ENCODE measurements at regions not wholly inside any gene's neighbourhood (a gene's known extent, or its start where the extent isn't known, plus 50 kb on each side); places are given as distances from the start of the nearest gene placed in this dataset.
"Not testable (repeated sequence)": the region's sequence is repeated elsewhere in the genome, so short reads cannot be mapped to it uniquely, and the experiment has no call there.

GRCh38 chr19:41495589-41495988, 52.6 kb downstream of the ERICH4 start:
- H3K27ac Mint-ChIP-seq = no peak overlapping the region
- H3K4me1 Mint-ChIP-seq = no peaks in the 10 kb centered on the region
- no peaks in the 10 kb centered on the region for H3K9me3 ChIP-seq (ENCODE audit: control insufficient read depth, low read length, poor library complexity, severe bottlenecking)
- DNase-seq (no peak), ATAC-seq (no peak)
- H3K4me3 Mint-ChIP-seq = no peak overlapping the region
- peaks cover 4% of the 10 kb centered on the region for H3K36me3 Mint-ChIP-seq (ENCODE audit: low read depth)
- H3K27me3 Mint-ChIP-seq = peaks cover 29% of the 10 kb centered on the region

GRCh38 chr19:41499899-41500298, 56.9 kb downstream of the ERICH4 start:
- Mint-ChIP-seq H3K36me3 (ENCODE audit: low read depth) (peaks cover 6% of the 10 kb centered on the region), H3K4me3 (no peak overlapping the region), H3K27ac (no peak overlapping the region), H3K4me1 (peaks cover 3% of the 10 kb centered on the region), H3K27me3 (peaks cover 67% of the 10 kb centered on the region)
- H3K9me3 ChIP-seq (ENCODE audit: control insufficient read depth, low read length, poor library complexity, severe bottlenecking) = no peaks in the 10 kb centered on the region
- ATAC-seq = no peak
- no peak for DNase-seq

DNA sequence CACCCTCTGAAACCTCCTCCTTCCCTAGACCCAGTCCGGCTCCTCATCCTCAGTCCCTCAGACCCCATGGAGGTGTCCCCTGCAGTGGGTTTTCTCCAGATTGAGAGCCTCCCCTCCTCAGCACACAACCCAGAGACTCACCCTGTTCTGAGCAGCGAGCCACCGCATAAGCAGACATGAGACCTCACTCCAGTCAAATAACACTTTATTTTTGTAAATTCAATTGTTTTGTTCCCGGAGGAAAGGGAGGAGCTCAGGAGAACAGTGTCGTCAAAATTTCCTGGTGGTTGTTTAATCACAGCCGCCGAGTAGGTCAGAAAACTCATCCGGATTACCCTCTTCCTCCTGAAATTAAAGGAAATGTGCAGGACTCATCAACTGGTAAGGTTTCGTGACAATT, 57.5 kb downstream of the ERICH4 start:
- Mint-ChIP-seq H3K4me3 (no peak overlapping the region), H3K4me1 (peaks cover 3% of the 10 kb centered on the region), H3K27me3 (peaks cover 72% of the 10 kb centered on the region), H3K27ac (no peak overlapping the region), H3K36me3 (ENCODE audit: low read depth) (peaks cover 6% of the 10 kb centered on the region)
- ATAC-seq (no peak), DNase-seq (no peak)
- H3K9me3 ChIP-seq (ENCODE audit: control insufficient read depth, low read length, poor library complexity, severe bottlenecking) = no peaks in the 10 kb centered on the region

DNA sequence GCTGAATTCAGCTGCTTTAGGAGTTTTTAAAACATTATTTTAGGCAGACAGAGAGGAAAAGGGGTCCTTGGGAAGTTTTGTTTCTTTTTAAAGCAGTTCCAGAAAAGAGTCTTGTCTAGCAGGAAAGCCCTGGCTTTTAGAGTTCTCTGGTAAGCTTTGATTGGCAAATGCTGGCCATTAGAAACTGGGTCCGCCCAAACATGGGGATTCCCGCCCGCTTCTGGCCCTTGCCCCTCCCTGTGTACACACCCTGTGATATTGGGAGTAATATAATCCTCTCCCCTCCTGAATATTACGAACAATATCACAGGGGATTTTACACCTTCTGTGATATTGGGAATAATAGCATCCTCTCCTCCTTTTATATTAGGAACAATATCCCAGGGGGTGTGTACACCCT, 58.9 kb downstream of the ERICH4 start:
- Mint-ChIP-seq H3K27ac (no peak overlapping the region), H3K27me3 (peaks cover 87% of the 10 kb centered on the region), H3K4me1 (peaks cover 3% of the 10 kb centered on the region), H3K36me3 (ENCODE audit: low read depth) (peaks cover 6% of the 10 kb centered on the region), H3K4me3 (no peak overlapping the region)
- ATAC-seq (no peak), DNase-seq (no peak)
- no peaks in the 10 kb centered on the region for H3K9me3 ChIP-seq (ENCODE audit: control insufficient read depth, low read length, poor library complexity, severe bottlenecking)

- H3K27me3 Mint-ChIP-seq = peaks cover 69% of the 10 kb centered on the region
- no peak for DNase-seq
- no peak overlapping the region for H3K4me3 Mint-ChIP-seq
- no peaks in the 10 kb centered on the region for H3K9me3 ChIP-seq (ENCODE audit: control insufficient read depth, low read length, poor library complexity, severe bottlenecking)
- H3K27ac Mint-ChIP-seq = no peak overlapping the region
- H3K36me3 Mint-ChIP-seq (ENCODE audit: low read depth) = peaks cover 2% of the 10 kb centered on the region
- no peak for ATAC-seq
- peaks cover 3% of the 10 kb centered on the region for H3K4me1 Mint-ChIP-seq
Observed at GRCh38 chr19:41505105-41505504, 62.1 kb downstream of the ERICH4 start.

GRCh38 chr19:41510484-41510883, 65.5 kb upstream of the CEACAM21 start:
- no peak overlapping the region for H3K4me3 Mint-ChIP-seq
- DNase-seq (no peak), ATAC-seq (no peak)
- H3K27me3 Mint-ChIP-seq = peaks cover 75% of the 10 kb centered on the region
- H3K36me3 Mint-ChIP-seq (ENCODE audit: low read depth) = no peaks in the 10 kb centered on the region
- H3K9me3 ChIP-seq (ENCODE audit: control insufficient read depth, low read length, poor library complexity, severe bottlenecking) = no peaks in the 10 kb centered on the region
- no peak overlapping the region for H3K27ac Mint-ChIP-seq
- no peaks in the 10 kb centered on the region for H3K4me1 Mint-ChIP-seq

DNA sequence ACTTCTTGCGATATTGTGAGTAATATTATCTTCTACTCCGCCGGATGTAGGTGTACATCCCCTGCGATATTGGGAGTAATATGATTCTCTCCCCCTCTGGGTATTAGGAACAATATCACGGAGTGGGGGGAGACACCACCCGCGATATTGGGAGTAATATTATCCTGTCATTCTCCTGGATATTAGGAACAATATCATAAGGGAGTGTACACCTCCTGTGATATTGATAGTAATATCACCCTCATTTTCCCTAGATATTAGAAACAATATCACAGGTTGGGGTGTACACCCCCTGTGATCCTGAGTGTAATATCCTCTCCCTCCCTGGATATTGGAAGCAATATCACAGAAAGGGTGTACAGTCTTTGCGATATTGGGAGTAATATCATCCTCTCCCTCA, 64.3 kb upstream of the CEACAM21 start:
- ATAC-seq (no peak), DNase-seq (no peak)
- H3K9me3 ChIP-seq (ENCODE audit: control insufficient read depth, low read length, poor library complexity, severe bottlenecking) = no peaks in the 10 kb centered on the region
- H3K36me3 Mint-ChIP-seq (ENCODE audit: low read depth) = no peaks in the 10 kb centered on the region
- no peak overlapping the region for H3K27ac Mint-ChIP-seq
- peaks cover 5% of the 10 kb centered on the region for H3K4me1 Mint-ChIP-seq
- H3K4me3 Mint-ChIP-seq = no peak overlapping the region
- H3K27me3 Mint-ChIP-seq = peaks cover 72% of the 10 kb centered on the region

- no peaks in the 10 kb centered on the region for H3K36me3 Mint-ChIP-seq (ENCODE audit: low read depth)
- H3K4me3 Mint-ChIP-seq = no peak overlapping the region
- H3K27ac Mint-ChIP-seq = no peak overlapping the region
- DNase-seq (no peak), ATAC-seq (no peak)
- no peaks in the 10 kb centered on the region for H3K9me3 ChIP-seq (ENCODE audit: control insufficient read depth, low read length, poor library complexity, severe bottlenecking)
- H3K27me3 Mint-ChIP-seq = peaks cover 84% of the 10 kb centered on the region
- H3K4me1 Mint-ChIP-seq = peaks cover 10% of the 10 kb centered on the region
Observed at GRCh38 chr19:41515015-41515652, 60.8 kb upstream of the CEACAM21 start.

- Mint-ChIP-seq H3K27me3 (peaks cover 70% of the 10 kb centered on the region), H3K4me1 (peaks cover 16% of the 10 kb centered on the region)
- not testable (repeated sequence) for H3K36me3 Mint-ChIP-seq (ENCODE audit: low read depth); H3K27ac Mint-ChIP-seq; H3K4me3 Mint-ChIP-seq; H3K9me3 ChIP-seq (ENCODE audit: control insufficient read depth, low read length, poor library complexity, severe bottlenecking); DNase-seq
- peak; percentile 23 for ATAC-seq
Observed at GRCh38 chr19:41516292-41517171, 59.4 kb upstream of the CEACAM21 start.

DNA sequence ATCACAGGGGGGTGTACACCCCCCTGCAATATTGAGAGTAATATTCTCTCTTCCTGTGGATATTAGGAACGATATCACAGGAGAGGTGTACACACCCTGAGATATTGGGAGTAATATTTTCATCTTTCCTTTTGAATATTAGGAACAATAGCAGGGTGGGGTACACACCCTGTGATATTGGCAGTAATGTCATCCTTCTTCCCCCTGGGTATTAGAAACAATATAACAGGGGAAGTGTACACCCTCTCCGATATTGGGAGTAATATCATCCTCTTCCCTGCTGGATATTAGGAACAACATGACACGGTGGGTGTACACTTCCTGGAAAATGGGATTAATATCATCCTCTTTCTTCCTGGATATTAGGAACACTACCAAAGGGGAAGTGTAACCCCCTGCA, 57.8 kb upstream of the CEACAM21 start:
- no peak for ATAC-seq
- Mint-ChIP-seq H3K27ac (no peak overlapping the region), H3K36me3 (ENCODE audit: low read depth) (no peaks in the 10 kb centered on the region), H3K4me1 (peaks cover 24% of the 10 kb centered on the region), H3K27me3 (peaks cover 54% of the 10 kb centered on the region), H3K4me3 (no peak overlapping the region)
- no peak for DNase-seq
- no peaks in the 10 kb centered on the region for H3K9me3 ChIP-seq (ENCODE audit: control insufficient read depth, low read length, poor library complexity, severe bottlenecking)

- H3K9me3 ChIP-seq (ENCODE audit: control insufficient read depth, low read length, poor library complexity, severe bottlenecking); H3K36me3 Mint-ChIP-seq (ENCODE audit: low read depth); DNase-seq: not testable (repeated sequence)
- peak overlapping the region; percentile 88 for H3K27ac Mint-ChIP-seq
- ATAC-seq = peak; percentile 74
- peaks cover 24% of the 10 kb centered on the region for H3K4me1 Mint-ChIP-seq
- peak overlapping the region; percentile 90 for H3K4me3 Mint-ChIP-seq
- peaks cover 26% of the 10 kb centered on the region for H3K27me3 Mint-ChIP-seq
Observed at GRCh38 chr19:41521138-41521930, 54.6 kb upstream of the CEACAM21 start.

DNA sequence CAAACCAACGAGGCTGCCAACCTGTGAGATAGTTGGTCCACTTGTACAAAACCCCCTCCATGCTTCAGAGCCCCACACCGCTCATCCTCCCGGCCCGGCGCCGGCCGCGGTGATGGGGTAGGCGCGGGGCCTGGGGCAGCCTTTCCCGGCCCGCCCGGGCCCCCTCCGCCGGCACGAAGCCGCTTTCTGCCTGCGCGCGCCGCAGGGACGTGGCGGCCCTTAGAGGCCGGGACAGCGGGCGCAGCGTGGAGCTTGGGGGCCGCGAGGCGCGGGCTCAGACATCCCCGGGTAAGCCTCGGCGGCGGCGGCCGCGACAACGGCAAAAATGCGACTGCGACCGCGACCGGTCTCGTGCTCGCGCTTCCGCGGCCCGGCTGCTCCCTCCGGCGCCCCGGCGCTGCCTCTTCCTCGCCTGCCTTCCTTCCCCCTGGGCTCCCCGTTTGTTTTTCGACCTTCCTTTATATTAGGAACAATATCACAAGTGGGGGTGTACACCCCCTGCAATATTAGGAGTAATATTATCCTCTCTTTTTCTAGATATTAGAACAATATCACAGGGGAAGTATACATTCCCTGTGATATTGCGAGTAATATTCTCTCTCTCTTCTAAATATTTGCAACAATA, 53.9 kb upstream of the CEACAM21 start:
- H3K4me3 Mint-ChIP-seq = peak overlapping the region; percentile 90
- H3K27me3 Mint-ChIP-seq = peaks cover 30% of the 10 kb centered on the region
- peaks cover 2% of the 10 kb centered on the region for H3K36me3 Mint-ChIP-seq (ENCODE audit: low read depth)
- H3K27ac Mint-ChIP-seq = peak overlapping the region; percentile 88
- ATAC-seq (peak; percentile 75), DNase-seq (peak; percentile 32 to 35 (median 32))
- peaks cover 19% of the 10 kb centered on the region for H3K4me1 Mint-ChIP-seq
- no peaks in the 10 kb centered on the region for H3K9me3 ChIP-seq (ENCODE audit: control insufficient read depth, low read length, poor library complexity, severe bottlenecking)

DNA sequence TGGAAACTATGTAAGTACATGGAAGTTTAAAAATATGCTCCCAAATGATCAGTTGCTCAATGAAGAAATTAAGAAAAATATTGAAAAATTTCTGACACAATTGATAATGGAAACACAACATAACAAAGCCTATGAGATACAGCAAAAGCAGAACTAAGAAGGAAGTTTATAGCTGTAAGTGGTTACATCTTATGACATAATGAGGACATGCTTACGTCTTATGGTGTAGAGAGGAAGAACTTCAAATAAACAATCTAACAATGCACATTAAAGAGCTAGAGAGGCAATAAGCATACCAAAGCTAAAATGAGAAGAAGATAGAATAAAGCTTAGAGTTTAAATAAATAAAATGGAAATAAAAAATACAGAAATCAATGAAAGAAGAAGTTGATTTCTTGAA, 50.0 kb upstream of the CEACAM21 start:
- Mint-ChIP-seq H3K36me3 (ENCODE audit: low read depth) (peaks cover 2% of the 10 kb centered on the region), H3K4me3 (no peak overlapping the region), H3K27me3 (peaks cover 12% of the 10 kb centered on the region), H3K27ac (no peak overlapping the region), H3K4me1 (peaks cover 19% of the 10 kb centered on the region)
- no peaks in the 10 kb centered on the region for H3K9me3 ChIP-seq (ENCODE audit: control insufficient read depth, low read length, poor library complexity, severe bottlenecking)
- no peak for ATAC-seq
- no peak for DNase-seq
